ENCODE measurements at regions not wholly inside any gene's neighbourhood (a gene's known extent, or its start where the extent isn't known, plus 50 kb on each side); places are given as distances from the start of the nearest gene placed in this dataset.

DNA sequence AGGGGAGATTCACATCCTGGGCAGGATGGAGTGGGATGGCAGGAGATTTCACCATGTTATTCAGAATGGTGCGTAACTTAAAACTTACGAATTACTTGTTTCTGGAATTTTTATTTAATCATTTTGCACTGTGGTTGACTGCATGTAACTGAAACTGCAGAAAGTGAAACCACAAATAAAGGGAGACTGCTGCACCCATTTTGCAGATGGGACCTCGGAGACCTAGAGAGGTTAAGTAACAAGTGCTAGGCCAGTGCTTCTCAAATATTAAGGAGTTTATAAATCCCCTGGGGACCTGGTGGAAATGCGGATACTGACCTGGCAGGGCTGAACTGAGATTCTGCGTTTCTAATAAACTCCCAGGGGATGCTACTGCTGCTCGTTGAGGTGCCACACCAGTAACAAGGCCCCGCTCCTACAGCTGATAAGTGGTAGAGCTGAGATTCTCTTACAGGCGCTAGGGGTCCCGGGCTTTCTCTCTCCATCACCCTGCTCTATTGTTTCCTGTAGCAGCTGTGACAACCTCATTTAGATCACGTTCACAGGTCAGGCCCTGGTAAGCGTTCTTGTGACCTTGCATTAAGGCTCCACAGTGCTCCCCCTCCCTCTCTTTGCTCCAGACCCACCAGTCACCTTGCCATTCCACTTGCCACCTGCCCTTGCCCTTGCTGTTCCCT, 167.1 kb upstream of the CDH13 start:
- no peak overlapping the region for H3K14ac ChIP-seq (ENCODE audit: insufficient read length)
- ChIA-PET POLR2A (ENCODE audit: partially characterized antibody) (no interaction called here), CTCF (ENCODE audit: partially characterized antibody) (interaction anchor here (0.7 to 10.1 kb wide), 6 partner anchors 9 to 1109 kb away, joined by 3 to 99 read pairs (median 6); no protein-coding TSS in a partner anchor)
- TF ChIP-seq BCL11A (IDR thresholded peaks at IDR 0.05; ENCODE audit: low read depth in 2 of 2, low read length in 2 of 2) (no peak), KDM5A (IDR thresholded peaks at IDR 0.05; ENCODE audit: low read length) (no peak)

More for the DNA sequence above, 167.1 kb upstream of the CDH13 start:
- Histone ChIP-seq H4K20me1 (replicated peaks in 1 of 2; ENCODE audit: control insufficient read depth in 1 of 2, insufficient read depth in 2 of 2, low read length in 2 of 2) (no peaks in the 10 kb centered on the region), H2BK5ac (ENCODE audit: low read depth, low read length) (no peak overlapping the region), H3K4ac (replicated peaks; ENCODE audit: insufficient read length, low read depth, low read length) (no peak overlapping the region), H3K18ac (ENCODE audit: extremely low read depth, low read length) (no peak overlapping the region), H2AFZ (ENCODE audit: low read length) (no peak overlapping the region; the same call in 1 of the 2 replicates), H4K91ac (replicated peaks; ENCODE audit: insufficient read length, low read length) (no peak overlapping the region), H3K27ac (ENCODE audit: low read depth, low read length) (no peak overlapping the region), H3K4me3 (ENCODE audit: extremely low read depth in 1 of 4, insufficient read depth in 2 of 4, low read depth in 3 of 4, low read length in 4 of 4) (no peak overlapping the region), H2AK5ac (ENCODE audit: low read depth, low read length) (no peak overlapping the region), H3K23me2 (ENCODE audit: low read depth, low read length) (no peaks in the 10 kb centered on the region), H3K4me1 (replicated peaks in 1 of 4; ENCODE audit: control insufficient read depth in 3 of 4, insufficient read depth in 4 of 4, low read length in 3 of 4) (no peaks in the 10 kb centered on the region), H2BK120ac (replicated peaks; ENCODE audit: low read depth, low read length) (no peak overlapping the region), H2BK12ac (ENCODE audit: low read depth, low read length) (no peak overlapping the region), H4K5ac (ENCODE audit: insufficient read length, low read depth, low read length) (no peak overlapping the region), H3K4me2 (ENCODE audit: insufficient read depth in 1 of 2, low read depth in 2 of 2, low read length in 2 of 2) (no peak overlapping the region), H3K27me3 (replicated peaks in 1 of 4; ENCODE audit: control insufficient read depth in 3 of 4, extremely low read depth in 1 of 4, insufficient read depth in 3 of 4, low read length in 3 of 4) (no peaks in the 10 kb centered on the region), H3K9me3 (ENCODE audit: insufficient read depth in 2 of 2, low read depth in 1 of 2, low read length in 1 of 2) (no peaks in the 10 kb centered on the region), H3K9ac (replicated peaks in 1 of 4; ENCODE audit: extremely low read depth in 1 of 4, low read depth in 3 of 4, low read length in 3 of 4) (no peak overlapping the region), H2BK15ac (ENCODE audit: low read length) (no peak overlapping the region), H4K8ac (ENCODE audit: extremely low read depth, insufficient read depth, low read length) (no peak overlapping the region), H3K79me2 (ENCODE audit: control insufficient read depth in 1 of 2, insufficient read depth in 2 of 2, low read length in 2 of 2) (no peaks in the 10 kb centered on the region), H2BK20ac (ENCODE audit: low read length) (no peak overlapping the region), H3K23ac (ENCODE audit: insufficient read length) (no peak overlapping the region), H3K56ac (replicated peaks; ENCODE audit: insufficient read length, low read depth, low read length) (no peak overlapping the region), H3K36me3 (ENCODE audit: control insufficient read depth in 2 of 4, insufficient read depth in 4 of 4, low read length in 3 of 4) (no peaks in the 10 kb centered on the region), H3K79me1 (ENCODE audit: low read depth, low read length) (no peaks in the 10 kb centered on the region)
- no peak for FAIRE-seq
- WGBS, 2 experiments (ENCODE audit: extremely low coverage in 1 of 2, insufficient coverage in 1 of 2, insufficient read length in 1 of 2, insufficient replicate concordance in 2 of 2, low coverage in 1 of 2, low lambda C conversion rate in 2 of 2, missing lambda C conversion rate in 1 of 2), result 75% methylated on average over 11 of the region's 11 CpGs; no CpG with 5 or more reads in 1 of the 2 experiments
- DNase-seq (ENCODE audit: low read depth in 1 of 2, low spot score in 2 of 2), result no peak

Measured in H1 (cell line).